PFSK-1 (cell line): ENCODE measurements at regions not wholly inside any gene's neighbourhood (a gene's known extent, or its start where the extent isn't known, plus 50 kb on each side); places are given as distances from the start of the nearest gene placed in this dataset.

Experiments
- POLR2AphosphoS5 ChIP-seq: IDR thresholded peaks from 2 replicates; pipeline ENCODE4 v1.6.1; 2012; ENCODE audit warnings: low read depth, mild to moderate bottlenecking, control low read depth, low read length, moderate library complexity
- TF ChIP-seq, protein P1 (sequence below), 2 experiments: IDR thresholded peaks; 2 replicates each; pipeline versions ENCODE4 v1.6.1 to v1.8.0; 2011 to 2012; ENCODE audit warnings: low read depth in 2 of 2, low read length in 2 of 2, control low read depth in 1 of 2, inconsistent platforms in 1 of 2, mild to moderate bottlenecking in 1 of 2, moderate library complexity in 1 of 2; ENCODE audit not compliant: insufficient read depth in 1 of 2

DNA sequence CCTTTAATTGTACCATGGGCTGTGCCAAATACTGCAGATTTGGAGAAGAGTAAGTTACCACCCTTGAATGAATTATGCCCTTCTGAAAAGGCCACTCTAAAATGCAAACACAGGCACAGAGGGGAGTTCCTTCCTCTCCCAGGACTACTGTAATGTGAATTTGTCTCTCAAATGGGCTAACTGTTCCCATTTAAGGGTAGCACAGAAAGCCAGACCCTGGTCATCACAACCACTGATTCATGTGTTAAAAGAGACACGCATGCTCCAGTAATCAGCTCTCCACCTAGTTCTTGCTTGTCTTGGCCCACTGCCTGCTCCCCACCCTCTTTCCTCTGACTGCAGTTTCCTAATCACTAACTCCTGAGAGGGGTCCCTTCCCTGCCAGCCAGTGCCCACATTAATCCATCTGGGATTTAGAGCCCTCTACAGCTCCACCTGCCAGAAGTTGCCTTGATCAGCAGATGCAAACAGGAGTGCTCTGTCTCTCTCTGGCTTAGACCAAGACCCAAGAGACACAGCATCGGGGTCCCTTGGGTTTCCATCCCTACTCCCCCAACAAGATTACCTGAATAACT, 382.4 kb downstream of the TMEM167A start:
- no peak for TF ChIP-seq POLR2AphosphoS5
- TF ChIP-seq, protein P1, sequence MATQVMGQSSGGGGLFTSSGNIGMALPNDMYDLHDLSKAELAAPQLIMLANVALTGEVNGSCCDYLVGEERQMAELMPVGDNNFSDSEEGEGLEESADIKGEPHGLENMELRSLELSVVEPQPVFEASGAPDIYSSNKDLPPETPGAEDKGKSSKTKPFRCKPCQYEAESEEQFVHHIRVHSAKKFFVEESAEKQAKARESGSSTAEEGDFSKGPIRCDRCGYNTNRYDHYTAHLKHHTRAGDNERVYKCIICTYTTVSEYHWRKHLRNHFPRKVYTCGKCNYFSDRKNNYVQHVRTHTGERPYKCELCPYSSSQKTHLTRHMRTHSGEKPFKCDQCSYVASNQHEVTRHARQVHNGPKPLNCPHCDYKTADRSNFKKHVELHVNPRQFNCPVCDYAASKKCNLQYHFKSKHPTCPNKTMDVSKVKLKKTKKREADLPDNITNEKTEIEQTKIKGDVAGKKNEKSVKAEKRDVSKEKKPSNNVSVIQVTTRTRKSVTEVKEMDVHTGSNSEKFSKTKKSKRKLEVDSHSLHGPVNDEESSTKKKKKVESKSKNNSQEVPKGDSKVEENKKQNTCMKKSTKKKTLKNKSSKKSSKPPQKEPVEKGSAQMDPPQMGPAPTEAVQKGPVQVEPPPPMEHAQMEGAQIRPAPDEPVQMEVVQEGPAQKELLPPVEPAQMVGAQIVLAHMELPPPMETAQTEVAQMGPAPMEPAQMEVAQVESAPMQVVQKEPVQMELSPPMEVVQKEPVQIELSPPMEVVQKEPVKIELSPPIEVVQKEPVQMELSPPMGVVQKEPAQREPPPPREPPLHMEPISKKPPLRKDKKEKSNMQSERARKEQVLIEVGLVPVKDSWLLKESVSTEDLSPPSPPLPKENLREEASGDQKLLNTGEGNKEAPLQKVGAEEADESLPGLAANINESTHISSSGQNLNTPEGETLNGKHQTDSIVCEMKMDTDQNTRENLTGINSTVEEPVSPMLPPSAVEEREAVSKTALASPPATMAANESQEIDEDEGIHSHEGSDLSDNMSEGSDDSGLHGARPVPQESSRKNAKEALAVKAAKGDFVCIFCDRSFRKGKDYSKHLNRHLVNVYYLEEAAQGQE (IDR thresholded peaks at IDR 0.05; ENCODE audit: insufficient read depth in 1 of 2, low read depth in 2 of 2, low read length in 2 of 2) = no peak
